Ovary (tissue), 3 donors: ENCODE measurements at regions not wholly inside any gene's neighbourhood (a gene's known extent, or its start where the extent isn't known, plus 50 kb on each side); places are given as distances from the start of the nearest gene placed in this dataset.

Experiments
- CTCF ChIP-seq, 3 donors: fragments of 450-650 bp in 2 of 3; fragments of 200-600 bp in 1 of 3; IDR thresholded peaks; one replicate each; pipeline versions ENCODE4 v1.5.1 to v1.8.0; 2016 to 2022; ENCODE audit warnings: antibody characterized with exemption in 3 of 3, mild to moderate bottlenecking in 1 of 3
- EP300 ChIP-seq: sonication (generic); formaldehyde crosslinking; IDR thresholded peaks from one replicate; pipeline ENCODE4 v1.6.1; 2017; ENCODE audit warnings: antibody characterized with exemption
- donor health status: DM: no; HTN: no; CAD: no.

GRCh38 chr5:125874057-125874456, 549.2 kb upstream of the GRAMD2B start:
- TF ChIP-seq EP300 (no peak), CTCF (IDR thresholded peaks at IDR 0.05) (no peak)
